ENCODE measurements at regions not wholly inside any gene's neighbourhood (a gene's known extent, or its start where the extent isn't known, plus 50 kb on each side); places are given as distances from the start of the nearest gene placed in this dataset.

DNA sequence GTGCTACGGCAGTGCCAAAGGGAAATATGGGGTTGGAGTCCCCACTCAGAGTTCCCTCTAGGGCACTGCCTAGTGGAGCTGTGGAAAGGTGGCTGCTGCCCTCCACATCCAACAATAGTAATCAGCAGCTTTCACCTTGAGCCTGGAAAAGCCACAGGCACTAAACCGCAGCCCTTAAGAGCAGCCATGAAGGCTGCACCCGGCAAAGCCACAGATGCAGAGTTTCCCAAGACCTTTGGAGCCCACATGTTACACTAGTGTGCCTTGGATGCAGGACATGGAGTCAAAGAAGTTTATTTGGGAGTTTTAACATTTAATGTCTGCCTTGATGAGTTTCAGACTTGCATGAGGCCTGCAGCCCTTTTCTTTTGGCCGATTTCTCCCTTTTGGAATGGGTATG lies 91.4 kb upstream of the HSF2 start:
- DNase-seq = no peak

DNA sequence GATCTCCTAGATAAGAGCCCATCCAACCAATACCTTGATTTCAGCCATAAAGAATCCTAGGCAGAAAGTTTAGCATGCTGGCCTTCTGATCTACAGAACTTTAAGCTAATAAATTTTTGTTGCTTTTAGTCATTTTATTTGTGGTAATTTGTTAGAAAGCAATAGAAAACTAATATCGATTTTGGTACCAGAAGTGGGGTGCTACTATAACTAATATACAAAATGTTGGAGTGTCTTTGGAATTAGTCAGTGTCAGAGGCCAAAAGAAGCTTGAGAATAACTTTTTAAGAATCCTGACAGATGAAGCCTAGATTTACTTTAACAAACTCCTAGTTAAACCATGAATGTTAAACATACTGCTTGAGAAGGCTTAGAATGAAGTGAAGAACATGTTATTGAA lies 83.6 kb upstream of the HSF2 start:
- DNase-seq = no peak

- no peak for DNase-seq
Measured at GRCh38 chr6:122322824-122323223, 76.6 kb upstream of the HSF2 start.

- DNase-seq = no peak
Measured at GRCh38 chr6:122323361-122323760, 76.1 kb upstream of the HSF2 start.

DNA sequence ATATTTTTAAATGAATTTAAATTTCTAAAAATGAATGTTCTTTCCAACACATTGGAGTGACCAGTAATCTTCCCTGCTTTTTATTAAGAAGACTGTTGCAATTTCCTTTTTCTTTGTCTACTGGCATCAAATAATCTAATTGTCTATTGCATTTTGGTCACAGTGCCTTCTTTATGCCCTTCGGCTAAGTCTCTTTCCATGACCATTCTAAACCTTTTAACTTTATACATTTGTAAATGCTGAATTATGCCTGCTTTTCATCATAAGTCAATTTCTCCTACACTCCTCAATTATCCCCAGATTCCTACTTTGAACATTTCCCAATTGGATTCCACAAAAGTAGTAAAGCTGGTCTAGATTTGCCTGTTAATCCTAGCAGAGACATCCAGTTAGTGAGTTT lies 69.1 kb upstream of the HSF2 start:
- DNase-seq = no peak

- DNase-seq = no peak
Measured at GRCh38 chr6:122337645-122338044, 61.8 kb upstream of the HSF2 start.

- no peak for DNase-seq
Measured at GRCh38 chr6:122339661-122340060, 59.8 kb upstream of the HSF2 start.

DNA sequence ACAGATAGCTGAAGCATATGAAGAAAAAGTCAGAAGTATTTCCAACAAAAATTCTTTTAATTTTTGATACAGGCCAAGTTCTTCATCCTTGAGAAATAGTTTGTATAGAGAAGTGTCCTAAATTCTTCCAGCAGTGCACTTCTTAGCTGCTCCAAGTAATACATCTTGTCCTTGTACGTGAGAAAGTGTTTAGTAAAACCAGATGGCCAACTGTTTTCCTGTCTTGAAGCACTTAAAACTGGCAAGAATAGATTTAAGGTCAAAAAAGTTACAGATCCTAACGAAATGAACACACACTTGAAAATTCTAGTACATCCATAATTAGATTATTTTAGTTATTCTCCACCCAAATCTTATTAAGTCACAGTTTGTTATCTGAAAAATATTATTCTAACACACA lies 52.2 kb upstream of the HSF2 start:
- DNase-seq = no peak

GRCh38 chr6:122347751-122348150 lies 51.7 kb upstream of the HSF2 start:
- DNase-seq = no peak

Data from DMS79 (cell line).